RKO (cell line): ENCODE measurements at regions not wholly inside any gene's neighbourhood (a gene's known extent, or its start where the extent isn't known, plus 50 kb on each side); places are given as distances from the start of the nearest gene placed in this dataset.
"Not testable (repeated sequence)": the region's sequence is repeated elsewhere in the genome, so short reads cannot be mapped to it uniquely, and the experiment has no call there.

Source experiments
- DNase-seq: peaks from one replicate; pipeline ENCODE4 v3.0.0-alpha.2; 2016; ENCODE audit warnings: low spot score

DNA sequence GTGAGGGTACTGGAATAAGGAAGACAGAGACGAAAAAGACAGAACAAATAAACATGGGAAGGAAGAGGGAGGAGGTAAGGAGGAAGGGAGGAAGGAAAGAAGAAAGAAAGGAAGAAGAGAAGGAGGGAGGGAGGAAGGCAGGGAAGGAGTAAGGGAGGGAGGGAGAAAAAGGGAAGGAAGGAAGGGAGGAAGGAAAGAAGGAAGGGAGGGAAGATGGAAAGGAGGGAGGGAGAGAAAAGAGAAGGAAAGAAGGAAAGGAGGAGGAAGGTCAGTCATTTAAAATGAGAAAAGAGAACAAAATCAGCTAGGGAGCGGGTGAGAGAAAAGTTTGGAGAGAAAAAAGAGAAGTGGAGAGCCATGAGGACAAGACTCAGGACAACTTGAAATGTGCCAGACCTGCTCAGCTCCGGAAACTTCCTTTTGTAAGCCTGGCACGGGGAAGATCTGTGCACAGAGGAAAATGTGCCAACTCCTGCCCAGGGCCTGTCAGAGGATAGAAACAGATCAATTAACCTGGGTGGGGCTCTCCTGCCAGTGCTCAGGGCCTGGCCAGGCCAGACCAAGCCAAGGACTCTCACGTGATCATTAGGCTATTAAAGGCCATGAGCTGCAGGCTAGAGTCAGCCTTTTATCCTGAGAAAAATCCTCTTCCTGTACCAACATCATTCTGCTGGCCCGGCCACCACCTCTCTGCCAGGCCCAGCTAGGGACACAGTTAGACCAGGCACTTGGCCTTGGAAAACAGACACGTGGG is 50.1 kb upstream of the BCL6 start:
- DNase-seq = no peak

DNA sequence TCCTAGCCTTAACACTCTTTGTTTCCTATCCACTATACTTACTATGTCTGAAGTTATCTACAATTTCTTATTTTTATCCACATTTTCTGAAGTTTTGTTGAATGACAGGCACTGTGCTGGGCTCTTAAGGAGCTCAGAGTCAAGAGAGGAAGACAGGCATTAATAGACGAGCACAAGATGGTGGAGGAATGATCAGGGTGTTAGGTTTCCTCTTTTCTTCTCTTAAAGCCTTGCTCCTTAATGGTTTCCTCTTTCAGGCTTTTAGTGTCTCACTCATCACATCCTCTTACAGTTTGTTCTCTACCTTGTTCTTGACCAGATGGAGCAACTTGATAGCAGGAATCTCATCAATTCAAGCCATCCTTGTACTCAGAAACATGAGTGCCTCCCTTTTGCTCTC is 52.9 kb upstream of the BCL6 start:
- DNase-seq = no peak

DNA sequence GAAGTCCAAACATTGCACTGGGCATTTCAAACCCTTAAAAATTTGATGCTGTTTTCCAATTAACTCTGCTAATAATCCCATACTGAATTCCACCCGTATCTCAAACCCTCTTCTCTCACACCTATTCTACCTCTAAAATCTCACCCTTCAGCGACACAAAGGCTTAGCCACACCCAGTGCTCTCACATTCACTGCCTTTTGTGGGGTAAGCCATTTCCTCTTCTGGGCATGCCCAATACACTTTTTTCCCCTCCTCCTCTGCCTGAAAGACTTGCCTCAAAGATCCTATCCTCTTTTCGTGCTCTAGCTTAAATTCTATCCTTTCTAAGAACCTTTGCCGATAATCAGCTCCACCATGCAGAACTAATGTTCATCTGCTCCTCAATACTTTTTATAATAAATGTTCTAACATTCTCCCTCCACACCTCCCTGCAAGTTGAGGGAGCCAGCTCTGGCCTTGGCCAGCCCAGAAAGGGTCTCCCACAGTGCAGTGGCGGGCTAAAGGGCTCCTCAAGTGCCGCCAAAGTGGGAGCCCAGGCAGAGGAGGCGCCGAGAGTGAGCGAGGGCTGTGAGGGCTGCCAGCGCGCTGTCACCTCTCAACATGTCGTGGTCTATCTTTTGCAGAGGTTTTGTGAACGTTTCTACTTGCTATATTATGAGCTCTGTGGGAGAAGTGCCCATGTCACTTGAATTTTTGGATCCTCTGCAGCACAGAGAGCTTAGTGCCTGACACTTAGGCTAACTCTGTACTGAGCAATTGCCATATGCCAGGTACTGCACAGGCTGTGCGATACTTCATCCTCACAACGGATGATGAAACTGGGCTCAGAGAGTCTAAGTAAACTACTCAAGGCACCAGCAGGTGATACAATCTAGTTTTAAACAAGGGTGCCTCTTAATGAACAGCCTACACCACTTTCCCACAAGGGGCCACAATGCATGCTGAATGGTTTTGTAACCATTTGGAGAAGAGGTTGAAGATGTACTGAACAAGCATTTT is 53.6 kb upstream of the BCL6 start:
- no peak for DNase-seq

DNA sequence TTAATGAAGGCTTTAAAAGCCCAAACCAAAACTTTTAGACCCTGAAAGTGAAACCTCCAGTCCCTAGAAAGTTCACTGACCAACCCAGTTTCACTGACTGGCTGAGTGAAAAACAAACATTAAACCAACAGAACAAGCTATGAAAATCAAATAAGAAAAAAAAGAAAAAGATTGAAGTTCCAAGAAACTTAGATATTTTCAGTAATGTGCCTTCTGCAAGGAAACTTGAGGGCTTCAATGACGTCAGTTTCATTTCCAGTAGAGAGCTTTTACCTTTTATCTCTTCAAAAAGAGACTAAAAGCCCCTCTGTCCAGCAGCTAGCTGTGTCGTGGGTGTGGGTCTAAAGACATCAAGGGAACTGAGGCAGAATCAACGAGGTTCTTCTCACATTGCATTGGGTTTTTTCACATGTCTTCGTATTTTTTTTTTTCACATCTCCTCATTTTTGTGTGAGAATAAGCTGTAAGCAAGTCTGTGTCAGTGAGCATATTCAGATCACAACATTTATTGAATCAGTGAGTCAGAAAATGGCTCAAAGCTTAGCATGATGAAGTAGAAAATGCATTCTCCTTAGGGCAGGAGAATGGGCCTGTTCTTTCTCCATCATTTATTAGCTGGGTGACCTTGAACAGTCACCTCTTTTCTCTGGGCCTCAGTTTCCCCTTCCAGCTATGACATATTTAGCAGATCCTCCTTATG is 54.8 kb upstream of the BCL6 start:
- no peak for DNase-seq

DNA sequence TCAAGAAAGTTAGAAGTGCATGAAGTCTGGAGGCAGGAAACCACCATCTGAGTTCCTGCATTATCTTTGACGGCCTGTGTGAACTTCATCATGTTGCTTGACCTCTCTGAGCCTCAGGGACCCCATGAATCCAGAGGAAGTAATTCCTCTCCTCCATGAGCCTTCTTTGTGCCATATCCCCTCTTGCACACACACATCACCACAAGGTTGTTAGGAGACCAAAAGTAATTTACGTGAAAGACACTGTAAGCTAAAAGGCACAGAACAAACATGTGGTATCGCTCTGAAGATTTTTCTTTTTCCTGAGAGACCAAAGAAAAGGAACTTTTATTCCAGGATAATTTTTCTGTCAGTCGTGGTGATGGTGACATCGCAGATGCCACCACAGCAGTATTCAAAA is 55.9 kb upstream of the BCL6 start:
- DNase-seq = no peak

DNA sequence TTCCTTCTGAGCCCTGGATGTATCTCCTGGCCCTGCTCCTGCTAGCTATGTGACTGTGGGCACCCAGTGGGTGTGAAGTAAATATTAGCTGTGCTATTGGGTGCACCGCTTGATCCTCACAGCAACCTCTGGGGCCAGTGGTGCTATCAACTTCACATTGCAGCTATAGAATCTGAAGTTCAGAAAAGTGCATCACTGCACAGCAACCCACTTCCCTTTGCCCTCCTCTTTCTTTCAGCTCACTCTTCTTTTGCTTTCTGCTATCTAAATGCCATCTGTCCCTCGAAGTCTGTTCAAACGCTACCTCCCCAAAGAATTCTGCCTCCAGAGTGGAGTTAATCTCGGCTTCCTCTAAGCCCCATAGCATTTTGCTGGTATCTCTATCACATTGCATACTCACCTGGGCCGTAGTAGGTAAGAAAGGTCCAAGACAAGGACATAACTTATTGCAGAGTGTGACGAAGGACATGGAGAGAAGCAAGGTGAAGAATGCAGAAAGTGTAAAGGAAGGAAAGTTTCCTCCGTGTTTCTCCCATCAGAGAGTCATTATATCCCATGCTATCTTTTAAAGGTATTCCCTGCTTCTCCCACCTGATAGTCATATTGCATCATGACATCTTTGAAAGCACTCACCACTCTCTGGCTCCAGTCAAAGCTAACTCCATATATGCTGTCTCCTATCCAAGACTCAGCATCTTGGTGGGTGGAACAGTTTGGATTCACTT is 57.1 kb upstream of the BCL6 start:
- no peak for DNase-seq

DNA sequence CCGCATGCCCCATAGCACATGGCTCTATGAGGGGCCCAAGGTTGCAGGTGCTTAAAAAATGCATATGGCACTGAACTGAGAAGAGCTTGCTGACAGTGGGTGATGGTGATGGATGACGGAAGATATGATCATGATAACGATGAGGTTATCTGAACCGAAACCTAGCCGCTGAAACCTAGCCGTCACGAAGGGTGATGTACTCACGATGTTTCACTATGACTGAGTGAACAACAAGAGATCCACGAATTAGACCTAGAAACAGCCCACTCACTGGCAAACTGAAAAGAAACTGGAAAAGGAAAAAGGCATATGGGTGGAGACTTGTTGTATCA is 57.6 kb upstream of the BCL6 start:
- DNase-seq = no peak

DNA sequence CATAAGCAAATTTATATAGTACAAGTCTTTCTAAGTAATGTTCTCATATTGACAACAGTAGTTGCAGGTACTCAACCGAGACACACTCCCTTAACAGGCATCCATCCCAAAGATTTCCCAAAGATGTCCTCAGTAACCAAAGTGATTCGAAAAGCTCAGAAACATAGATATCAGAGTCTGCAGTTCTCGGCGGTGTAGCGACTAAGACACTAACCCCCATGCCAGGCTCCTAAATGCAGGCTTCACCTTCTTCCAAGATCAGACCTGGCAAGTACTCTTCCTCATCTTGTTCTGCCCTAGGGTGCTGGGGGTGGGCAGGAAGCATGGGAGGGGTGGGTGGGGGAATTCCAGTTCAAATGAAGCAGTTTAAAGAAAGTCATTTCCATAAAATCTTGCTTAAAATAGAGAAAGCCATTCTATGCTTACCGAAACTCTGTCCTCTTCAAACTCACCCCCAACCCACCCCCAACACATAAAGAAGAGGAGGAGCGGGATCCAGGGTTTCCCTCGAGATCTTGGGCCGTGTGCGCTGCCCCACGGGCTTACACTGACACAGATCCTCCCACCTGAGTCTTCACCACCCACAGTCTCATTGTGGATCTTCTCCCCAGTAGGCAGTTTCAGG is 59.0 kb upstream of the BCL6 start:
- no peak for DNase-seq

DNA sequence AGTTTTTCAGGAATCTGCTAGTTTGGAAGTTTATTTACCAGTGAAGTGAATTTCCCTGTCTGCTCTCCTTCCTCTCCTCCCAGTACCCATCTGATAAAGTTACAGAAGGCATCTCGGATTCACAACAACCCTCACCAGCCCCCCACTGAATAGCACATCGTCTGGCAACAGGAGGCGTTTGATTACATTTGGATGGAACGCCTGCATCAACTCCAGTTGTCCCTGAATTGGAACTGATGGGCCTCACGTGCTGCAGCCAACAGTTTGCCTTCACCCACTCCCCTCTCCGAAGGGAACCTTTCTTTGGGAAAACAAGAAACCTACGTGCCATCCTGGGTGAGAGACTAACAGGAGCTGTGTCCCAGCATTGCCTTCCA is 59.5 kb upstream of the BCL6 start:
- no peak for DNase-seq

DNA sequence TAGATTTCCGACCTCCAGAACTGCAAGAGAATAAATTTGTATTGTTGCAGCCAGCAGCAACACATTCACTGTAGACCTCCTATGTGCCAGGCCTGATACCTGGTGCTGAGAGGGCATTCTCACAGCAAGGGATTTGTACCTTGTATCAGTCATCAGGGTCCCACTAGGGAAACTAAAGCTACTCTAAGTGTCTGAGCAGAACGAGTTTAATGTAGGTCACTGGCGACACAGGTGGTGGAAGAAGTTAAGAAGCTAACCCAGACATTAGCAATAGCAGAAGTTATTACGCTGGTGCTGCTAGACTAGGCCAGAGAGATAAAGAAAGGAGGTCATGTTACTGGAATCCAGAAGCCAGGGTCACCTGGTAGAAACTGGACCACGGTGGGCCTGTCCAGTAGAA is 60.5 kb upstream of the BCL6 start:
- no peak for DNase-seq

DNA sequence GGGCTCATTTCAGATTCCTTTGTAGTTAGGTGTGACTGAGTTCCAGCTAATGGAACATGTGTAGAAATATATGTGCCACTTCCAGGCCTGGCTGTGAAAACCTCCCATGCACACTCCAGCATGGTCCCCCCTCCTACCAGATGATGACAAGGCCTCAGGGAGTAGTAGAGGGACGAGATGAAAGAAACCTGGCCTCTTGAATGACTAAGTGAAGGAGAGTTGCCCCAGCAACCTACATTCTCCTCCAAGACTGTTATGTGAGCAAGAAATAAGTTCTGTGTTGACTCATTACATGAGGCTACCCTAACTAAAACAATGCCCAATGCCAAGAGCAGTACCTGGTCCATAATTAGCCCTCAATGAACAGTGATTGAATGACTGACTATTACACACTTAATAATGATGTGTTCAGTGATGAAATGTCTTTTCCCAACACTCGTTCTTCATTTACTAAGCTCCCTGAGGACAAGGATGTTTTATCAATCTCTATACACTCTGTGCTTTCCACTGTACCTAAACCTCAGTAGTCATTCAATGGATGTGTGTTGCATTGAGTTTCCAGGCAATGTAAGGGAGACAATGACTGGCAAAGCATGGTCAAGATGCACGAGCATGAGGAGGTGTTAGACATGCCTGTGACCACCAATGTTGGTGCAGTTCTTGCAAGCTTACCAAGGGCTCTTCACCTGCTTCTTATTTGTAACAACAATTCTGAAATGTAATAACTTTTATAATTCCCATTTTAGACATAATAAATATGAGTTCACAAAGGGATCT is 62.0 kb upstream of the BCL6 start:
- DNase-seq = peak; percentile 30

DNA sequence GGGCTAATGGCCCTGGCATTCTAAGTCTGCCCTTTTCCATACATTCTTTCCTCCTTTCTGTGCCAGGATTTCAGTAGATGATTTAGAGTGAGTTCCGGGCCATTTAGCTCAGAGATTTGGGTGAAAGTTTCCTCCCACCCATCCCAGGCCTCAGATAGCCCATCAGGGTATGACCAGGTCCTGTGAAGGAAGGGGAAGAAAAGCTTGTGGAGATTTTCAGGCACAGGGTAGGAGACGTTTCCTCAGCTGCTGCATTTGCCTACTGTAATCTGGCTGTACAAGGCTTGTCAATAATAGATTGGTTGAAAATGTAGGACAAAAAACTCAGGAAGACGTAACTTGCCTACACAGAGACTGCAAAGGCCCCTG is 63.2 kb upstream of the BCL6 start:
- no peak for DNase-seq

DNA sequence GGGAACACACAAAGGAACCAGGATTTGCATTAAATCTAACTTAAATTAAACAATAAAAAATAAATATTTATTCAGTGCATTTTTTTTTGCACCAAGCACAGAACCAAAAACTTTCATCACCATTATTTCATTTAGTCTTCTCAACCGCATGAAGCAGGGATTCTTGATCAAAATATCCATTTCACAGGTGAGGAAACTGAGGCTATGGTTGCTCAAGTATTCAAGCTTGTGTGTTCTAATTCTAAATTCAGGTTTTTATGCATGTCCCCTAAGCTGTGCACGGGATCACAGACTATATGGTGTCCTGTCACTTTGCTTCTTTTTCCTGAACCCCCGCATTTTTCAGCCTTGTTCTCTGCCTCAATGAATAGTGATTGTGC is 64.3 kb upstream of the BCL6 start:
- no peak for DNase-seq

DNA sequence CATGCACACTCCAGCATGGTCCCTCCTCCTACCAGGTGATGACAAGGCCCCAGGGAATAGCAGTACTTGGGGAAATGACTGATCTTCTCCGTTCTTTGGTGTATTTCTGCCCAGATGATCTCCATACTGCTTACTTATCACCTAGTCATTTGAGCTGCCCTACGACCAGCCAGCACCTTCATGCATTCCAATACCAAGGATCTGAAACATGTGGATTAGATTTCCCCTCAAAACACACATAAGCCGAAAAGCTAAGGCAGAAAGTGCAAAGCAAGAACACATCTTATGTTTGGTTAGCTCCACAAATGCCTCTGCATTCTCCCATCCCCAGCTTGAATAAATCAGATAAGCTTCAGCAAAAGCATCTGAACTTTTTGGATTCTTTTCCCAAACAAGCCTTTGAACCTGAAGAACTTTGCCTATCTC is 64.8 kb upstream of the BCL6 start:
- no peak for DNase-seq

DNA sequence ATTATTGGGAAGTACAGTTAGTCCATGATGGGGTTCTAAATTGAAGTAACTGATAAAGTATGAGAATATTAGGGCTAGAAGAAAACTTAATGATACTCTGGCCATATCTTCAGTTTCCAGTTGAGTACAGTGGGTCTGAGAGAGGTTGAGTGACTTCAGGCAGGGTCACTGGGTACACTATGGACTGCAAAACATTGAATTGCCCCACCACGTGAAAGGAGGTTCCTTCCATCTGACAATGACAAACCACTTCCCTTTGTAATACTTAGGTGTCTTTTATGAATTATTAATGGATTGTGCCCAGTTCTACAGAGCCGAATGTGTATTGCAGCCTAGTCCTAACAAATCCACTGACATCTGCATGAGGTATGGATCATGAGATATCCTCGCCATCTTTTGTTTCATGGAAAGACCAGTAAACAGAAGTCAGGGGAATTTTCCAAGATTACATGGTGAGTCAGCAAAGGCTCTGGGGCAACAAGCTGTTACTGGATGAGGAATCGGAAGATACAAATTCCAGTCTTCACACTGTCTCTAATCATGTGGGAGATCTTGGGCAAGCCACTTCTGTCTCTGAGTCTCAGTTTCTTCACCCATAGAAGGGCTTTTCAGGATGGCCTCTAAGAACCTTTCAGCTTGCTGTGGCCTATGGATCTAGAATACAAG is 66.5 kb upstream of the BCL6 start:
- no peak for DNase-seq

DNA sequence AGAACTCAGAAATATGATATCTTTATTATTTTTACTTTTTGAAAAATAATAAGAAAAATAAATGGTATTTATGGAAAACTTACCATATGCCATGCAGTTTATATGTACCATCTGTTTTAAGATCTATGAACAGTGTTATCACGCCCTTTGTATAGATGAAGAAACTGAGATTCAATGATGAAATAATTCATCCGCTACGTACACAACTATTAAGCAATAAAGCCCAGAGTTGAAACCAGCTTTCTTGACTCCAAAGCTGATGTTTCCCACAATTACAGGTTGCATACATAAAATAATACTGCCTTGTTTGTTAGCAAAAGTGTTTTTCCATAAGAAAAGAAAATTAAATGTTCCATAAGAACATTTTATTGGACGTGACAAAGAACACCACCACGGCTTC is 67.2 kb upstream of the BCL6 start:
- no peak for DNase-seq

DNA sequence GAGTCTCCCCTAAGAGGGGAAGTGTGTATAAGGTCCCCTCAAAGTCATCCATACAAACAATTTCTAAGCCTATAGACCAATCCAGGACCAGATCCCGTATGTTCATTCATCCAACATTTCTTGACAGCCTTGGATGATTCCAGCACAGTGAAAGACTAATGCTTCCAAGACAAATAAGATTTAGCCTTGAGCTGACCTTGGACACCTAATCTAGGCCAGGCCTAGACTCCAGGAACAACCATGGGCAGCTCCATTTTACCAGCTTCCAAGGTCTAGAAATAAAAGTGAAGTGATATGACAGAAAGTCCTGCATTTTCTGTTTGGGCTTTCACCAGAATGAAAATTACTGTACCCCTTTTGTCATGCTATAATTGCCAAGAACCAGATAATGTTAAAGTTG is 67.9 kb upstream of the BCL6 start:
- DNase-seq = no peak

DNA sequence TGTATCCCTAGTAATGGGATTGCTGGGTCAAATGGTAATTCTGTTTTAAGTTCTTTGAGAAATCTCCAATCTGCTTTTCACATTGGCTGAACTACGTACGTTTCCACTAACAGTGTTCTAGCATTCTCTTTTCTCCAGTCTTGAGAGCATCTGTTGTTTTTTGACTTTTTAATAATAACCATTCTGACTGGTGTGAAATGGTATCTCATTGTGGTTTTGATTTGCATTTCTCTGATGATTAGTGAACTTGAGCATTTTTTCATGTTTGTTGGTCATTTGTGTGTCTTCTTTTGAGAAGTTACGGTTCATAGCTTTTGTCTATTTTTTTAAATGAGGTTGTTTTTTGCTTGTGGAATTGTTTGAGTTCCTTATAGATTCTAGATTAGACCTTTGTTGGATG is 72.5 kb upstream of the BCL6 start:
- DNase-seq = not testable (repeated sequence)

DNA sequence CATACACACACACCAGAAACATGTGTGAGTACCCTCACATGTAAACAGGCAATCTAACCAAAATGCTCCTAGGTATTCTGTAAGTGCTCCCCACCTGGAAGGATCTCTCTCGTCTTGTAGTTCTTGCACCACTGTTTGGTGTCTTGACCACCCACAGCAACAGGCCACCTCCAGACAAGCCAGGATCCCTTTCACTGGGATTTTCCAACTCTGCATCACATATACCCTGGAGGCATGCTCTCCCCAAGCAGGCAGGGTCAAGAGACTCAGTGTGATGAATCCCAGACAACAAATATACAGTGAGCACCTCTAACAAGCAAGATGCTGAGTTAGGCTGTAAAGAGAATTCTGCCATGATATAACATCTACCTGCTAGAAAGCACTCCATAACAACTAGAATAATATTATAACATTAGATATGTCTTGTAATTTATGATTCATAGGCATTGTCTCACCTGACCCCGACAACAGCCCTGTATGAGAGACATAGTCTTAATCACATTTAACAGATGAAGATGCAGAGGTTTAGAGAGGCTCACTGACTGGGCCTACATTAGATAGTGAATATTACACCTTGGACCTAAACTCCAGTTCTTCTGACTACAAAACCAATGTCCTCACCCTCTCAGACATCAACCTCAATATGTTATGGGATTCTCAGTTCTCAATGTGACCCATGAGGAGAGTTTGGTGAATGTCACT is 76.5 kb upstream of the BCL6 start:
- no peak for DNase-seq

DNA sequence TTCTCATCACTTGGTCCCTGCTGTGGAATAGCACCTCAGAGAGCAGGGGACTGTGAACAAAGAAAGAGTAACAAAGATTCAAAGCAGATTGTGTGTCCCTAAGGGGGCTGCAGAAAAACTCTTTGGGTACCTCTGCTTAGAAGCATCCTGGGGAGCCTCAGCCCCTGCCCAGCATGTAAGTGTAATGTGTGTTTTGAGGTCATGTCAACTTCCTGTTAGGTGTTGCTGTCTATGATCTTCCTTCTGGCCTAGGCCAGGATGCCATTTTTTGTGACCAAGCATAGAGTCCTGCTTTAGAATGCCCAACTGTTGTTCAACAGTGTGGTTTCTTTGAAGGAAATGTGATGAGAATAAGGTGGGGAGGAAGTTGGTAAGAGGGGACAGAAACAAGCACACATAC is 77.1 kb upstream of the BCL6 start:
- no peak for DNase-seq
